ENCODE measurements at regions not wholly inside any gene's neighbourhood (a gene's known extent, or its start where the extent isn't known, plus 50 kb on each side); places are given as distances from the start of the nearest gene placed in this dataset.

DNA sequence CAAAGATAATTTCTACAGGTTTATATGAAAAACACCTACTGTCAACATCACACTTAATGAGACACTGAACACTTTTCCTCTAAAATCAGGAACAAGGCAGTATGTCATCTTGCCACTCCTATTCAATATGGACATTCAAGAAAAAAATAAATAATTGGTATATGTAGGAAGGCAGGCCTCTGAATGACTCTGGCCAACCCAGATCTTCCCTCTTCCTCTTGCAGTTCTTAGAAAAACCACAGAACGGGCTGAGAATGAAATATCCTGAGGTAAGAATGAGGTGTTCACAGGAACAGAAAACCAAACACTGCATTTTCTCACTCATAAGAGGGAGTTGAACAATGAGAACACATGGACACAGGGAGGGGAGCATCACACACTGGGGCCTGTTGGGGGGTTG, 1207.2 kb upstream of the CITED2 start:
- no peak for DNase-seq (ENCODE audit: low read depth)
- H3K4me3 ChIP-seq (ENCODE audit: low read length), result no peak overlapping the region
- TF ChIP-seq, protein P1, sequence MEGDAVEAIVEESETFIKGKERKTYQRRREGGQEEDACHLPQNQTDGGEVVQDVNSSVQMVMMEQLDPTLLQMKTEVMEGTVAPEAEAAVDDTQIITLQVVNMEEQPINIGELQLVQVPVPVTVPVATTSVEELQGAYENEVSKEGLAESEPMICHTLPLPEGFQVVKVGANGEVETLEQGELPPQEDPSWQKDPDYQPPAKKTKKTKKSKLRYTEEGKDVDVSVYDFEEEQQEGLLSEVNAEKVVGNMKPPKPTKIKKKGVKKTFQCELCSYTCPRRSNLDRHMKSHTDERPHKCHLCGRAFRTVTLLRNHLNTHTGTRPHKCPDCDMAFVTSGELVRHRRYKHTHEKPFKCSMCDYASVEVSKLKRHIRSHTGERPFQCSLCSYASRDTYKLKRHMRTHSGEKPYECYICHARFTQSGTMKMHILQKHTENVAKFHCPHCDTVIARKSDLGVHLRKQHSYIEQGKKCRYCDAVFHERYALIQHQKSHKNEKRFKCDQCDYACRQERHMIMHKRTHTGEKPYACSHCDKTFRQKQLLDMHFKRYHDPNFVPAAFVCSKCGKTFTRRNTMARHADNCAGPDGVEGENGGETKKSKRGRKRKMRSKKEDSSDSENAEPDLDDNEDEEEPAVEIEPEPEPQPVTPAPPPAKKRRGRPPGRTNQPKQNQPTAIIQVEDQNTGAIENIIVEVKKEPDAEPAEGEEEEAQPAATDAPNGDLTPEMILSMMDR (conservative IDR thresholded peaks at IDR 0.05; ENCODE audit: low read depth, low read length), result no peak

DNA sequence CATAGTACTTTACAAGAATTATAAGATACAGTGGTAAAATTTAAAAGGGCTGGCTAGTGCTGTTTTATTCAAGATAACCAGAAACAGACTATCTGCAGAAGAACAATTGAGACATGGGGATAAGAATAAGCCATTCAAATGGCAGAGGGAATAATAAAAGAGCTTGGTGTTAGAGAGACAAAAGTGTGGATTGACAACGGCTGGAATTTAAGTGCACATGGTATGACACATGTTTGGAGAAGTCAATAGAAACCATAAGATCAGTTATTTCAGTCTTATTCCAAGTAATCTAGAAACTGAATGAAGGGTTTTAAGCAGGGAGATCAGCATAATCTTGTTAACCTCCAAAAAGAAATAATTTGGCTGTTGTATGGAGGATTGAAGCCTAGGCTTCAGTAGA, 1205.5 kb upstream of the CITED2 start:
- TF ChIP-seq, protein P1 (conservative IDR thresholded peaks at IDR 0.05; ENCODE audit: low read depth, low read length), result no peak
- no peak for DNase-seq (ENCODE audit: low read depth)
- no peak overlapping the region for H3K4me3 ChIP-seq (ENCODE audit: low read length)

DNA sequence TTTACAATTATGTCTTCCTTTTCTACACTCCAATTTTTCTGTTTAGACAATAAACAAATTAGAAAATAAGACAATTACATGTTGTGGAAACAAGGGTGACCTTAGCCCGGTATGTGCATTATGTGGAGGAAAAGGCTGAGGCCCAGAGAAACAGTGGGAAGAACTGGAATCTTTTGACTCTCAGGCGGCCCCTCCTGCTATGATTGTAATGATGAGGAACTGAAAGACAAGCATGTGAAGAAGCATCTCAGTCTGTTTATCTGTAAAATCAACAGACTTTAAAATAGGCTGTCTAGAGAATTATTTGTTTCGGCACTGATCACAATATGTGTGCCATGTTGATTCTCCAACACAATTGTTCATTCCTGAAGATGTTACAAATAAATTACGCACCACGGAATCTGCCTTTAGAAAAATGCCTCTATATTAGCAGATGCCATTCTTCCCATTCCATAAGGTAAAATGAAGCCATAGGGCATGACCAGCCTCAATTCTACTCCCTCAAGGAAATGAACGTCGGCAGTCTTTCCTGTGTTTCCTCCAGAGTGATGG, 1201.6 kb upstream of the CITED2 start:
- TF ChIP-seq, protein P1 (conservative IDR thresholded peaks at IDR 0.05; ENCODE audit: low read depth, low read length), result no peak
- DNase-seq (ENCODE audit: low read depth), result no peak
- H3K4me3 ChIP-seq (ENCODE audit: low read length), result no peak overlapping the region

DNA sequence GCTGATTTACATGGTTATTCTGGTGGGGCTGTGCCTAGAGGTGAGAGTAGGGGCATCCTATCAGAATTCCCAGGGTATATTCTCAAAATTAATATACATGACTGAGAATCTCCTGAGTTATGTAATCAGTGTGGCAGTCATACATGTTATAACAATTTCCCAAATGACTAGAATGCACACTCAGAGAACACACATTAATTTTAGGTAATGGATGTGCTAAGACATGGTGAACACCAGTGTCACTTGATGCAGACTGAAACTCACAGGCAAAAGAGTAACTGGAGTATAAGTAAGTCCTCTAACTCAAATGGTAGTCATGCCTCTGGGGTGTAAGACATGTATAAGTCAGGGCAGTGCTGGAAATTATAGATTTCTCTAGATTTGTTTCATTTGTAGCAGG, 1198.4 kb upstream of the CITED2 start:
- DNase-seq (ENCODE audit: low read depth), result no peak
- TF ChIP-seq, protein P1 (conservative IDR thresholded peaks at IDR 0.05; ENCODE audit: low read depth, low read length), result no peak
- H3K4me3 ChIP-seq (ENCODE audit: low read length), result no peak overlapping the region

DNA sequence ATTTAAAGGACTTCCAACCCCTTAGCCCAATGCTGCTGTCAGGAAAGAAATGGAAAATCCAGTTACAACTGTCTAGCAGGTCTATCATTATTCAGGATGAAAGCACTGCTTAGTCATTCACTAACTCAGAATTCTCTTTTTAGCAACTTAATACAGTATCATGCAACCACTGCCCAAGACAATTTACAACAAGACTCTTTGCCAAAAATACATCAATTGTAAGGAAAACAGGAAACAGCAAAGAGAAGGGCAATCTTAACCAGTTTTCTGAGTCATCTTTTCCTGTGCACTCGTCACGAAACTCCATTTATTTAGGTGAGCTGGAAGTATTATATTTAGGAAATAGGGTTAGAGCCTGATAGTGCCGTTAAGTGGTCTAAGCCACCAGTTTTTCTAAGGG, 1197.7 kb upstream of the CITED2 start:
- DNase-seq (ENCODE audit: low read depth), result peak; percentile 41
- TF ChIP-seq, protein P1 (conservative IDR thresholded peaks at IDR 0.05; ENCODE audit: low read depth, low read length), result no peak
- H3K4me3 ChIP-seq (ENCODE audit: low read length), result no peak overlapping the region

DNA sequence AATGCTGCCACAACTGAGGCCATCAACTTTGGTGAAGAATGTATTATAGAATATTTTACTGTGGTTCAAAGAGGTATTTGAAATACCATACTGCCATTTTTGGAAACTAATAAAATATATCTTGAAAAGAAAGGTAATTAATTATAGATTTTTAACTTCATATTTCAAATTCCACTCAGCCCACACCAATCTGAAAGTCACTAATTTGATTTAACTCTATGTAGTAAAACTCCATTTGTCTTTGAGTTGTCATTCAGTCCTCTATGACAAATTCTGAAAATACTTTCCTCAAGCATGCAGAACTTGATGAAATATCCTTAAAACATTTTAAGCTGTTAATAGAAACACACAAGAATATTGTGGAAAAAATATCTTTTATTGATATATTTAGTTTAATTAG, 1196.7 kb upstream of the CITED2 start:
- DNase-seq (ENCODE audit: low read depth), result no peak
- H3K4me3 ChIP-seq (ENCODE audit: low read length), result no peak overlapping the region
- TF ChIP-seq, protein P1 (conservative IDR thresholded peaks at IDR 0.05; ENCODE audit: low read depth, low read length), result no peak

DNA sequence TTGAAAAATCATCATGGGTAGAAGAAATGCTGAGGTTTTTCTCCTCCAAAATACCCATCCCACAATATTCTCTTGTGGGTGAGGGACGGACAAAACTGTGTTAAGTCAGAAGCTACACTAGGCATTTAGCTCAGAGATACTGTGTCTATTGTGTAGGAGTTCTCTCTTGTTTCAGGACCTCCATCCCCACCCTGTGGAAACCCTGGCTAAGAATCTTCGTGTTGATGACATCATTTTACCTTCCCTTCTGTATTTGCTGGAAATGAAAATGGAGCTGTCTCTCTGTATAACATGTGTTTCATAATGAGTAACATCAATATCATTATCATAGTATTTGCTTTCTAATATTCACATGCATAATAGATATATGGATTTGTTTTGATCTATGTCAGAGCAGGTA, 1193.0 kb upstream of the CITED2 start:
- H3K4me3 ChIP-seq (ENCODE audit: low read length), result no peak overlapping the region
- TF ChIP-seq, protein P1 (conservative IDR thresholded peaks at IDR 0.05; ENCODE audit: low read depth, low read length), result no peak
- no peak for DNase-seq (ENCODE audit: low read depth)
